Thyroid gland (tissue), 4 donors: ENCODE measurements at regions not wholly inside any gene's neighbourhood (a gene's known extent, or its start where the extent isn't known, plus 50 kb on each side); places are given as distances from the start of the nearest gene placed in this dataset.

Experiments used
- CTCF ChIP-seq, 6 experiments: fragments of 200-600 bp in 3 of 6; fragments of 450-650 bp in 3 of 6; sonication (generic) in 3 of 6; IDR thresholded peaks; one replicate each; pipeline ENCODE4 v1.5.1; 2016 to 2019; ENCODE audit warnings: antibody characterized with exemption in 6 of 6, mild to moderate bottlenecking in 2 of 6, inconsistent platforms in 1 of 6, moderate library complexity in 1 of 6
- POLR2A ChIP-seq, 2 donors: fragments of 450-650 bp; IDR thresholded peaks; one replicate each; pipeline ENCODE4 v1.6.1; 2017; ENCODE audit warnings: antibody characterized with exemption in 2 of 2, mild to moderate bottlenecking in 2 of 2, moderate library complexity in 1 of 2

GRCh38 chr7:1314908-1315450 lies 82.3 kb downstream of the UNCX start:
- TF ChIP-seq CTCF (IDR thresholded peaks at IDR 0.05) = no peak
- TF ChIP-seq POLR2A (IDR thresholded peaks at IDR 0.05) = no peak
